HEK293 (cell line): ENCODE measurements at regions not wholly inside any gene's neighbourhood (a gene's known extent, or its start where the extent isn't known, plus 50 kb on each side); places are given as distances from the start of the nearest gene placed in this dataset.

Source experiments
- BCL11B ChIP-seq: fragments of 450-650 bp; formaldehyde crosslinking; IDR thresholded peaks from 2 replicates; pipeline ENCODE4 v1.5.1; 2016; ENCODE audit warnings: low read depth, missing biosample characterization, missing genetic modification characterization
- IKZF3 ChIP-seq: fragments of 450-650 bp; IDR thresholded peaks from 2 replicates; pipeline ENCODE4 v1.5.0; 2018; ENCODE audit warnings: missing biosample characterization, mild to moderate bottlenecking, missing genetic modification characterization, moderate library complexity
- MYNN ChIP-seq: fragments of 450-650 bp; formaldehyde crosslinking; IDR thresholded peaks from 2 replicates; pipeline ENCODE4 v1.5.1; 2016; ENCODE audit warnings: missing biosample characterization, missing genetic modification characterization, borderline replicate concordance
- SALL2 ChIP-seq: fragments of 450-650 bp; formaldehyde crosslinking; IDR thresholded peaks from 2 replicates; pipeline ENCODE4 v1.5.0; 2017; ENCODE audit warnings: missing biosample characterization, mild to moderate bottlenecking, missing genetic modification characterization, borderline replicate concordance
- YY1 ChIP-seq: fragments of 450-650 bp; formaldehyde crosslinking; IDR thresholded peaks from 2 replicates; pipeline ENCODE4 v1.5.1; 2018; ENCODE audit warnings: missing biosample characterization, missing genetic modification characterization
- ZNF112 ChIP-seq: fragments of 450-650 bp; formaldehyde crosslinking; IDR thresholded peaks from 2 replicates; pipeline ENCODE4 v1.5.0; 2017; ENCODE audit warnings: missing biosample characterization, missing genetic modification characterization
- ZNF416 ChIP-seq: fragments of 450-650 bp; formaldehyde crosslinking; IDR thresholded peaks from 2 replicates; pipeline ENCODE4 v1.5.1; 2016; ENCODE audit warnings: missing biosample characterization, missing genetic modification characterization
- ZNF501 ChIP-seq: fragments of 450-650 bp; formaldehyde crosslinking; IDR thresholded peaks from 2 replicates; pipeline ENCODE4 v1.5.1; 2016; ENCODE audit warnings: missing biosample characterization, missing genetic modification characterization
- ZNF596 ChIP-seq: fragments of 450-650 bp; IDR thresholded peaks from 2 replicates; pipeline ENCODE4 v1.5.0; 2018; ENCODE audit warnings: missing biosample characterization, mild to moderate bottlenecking, missing genetic modification characterization, moderate library complexity
- ZNF664 ChIP-seq: fragments of 450-650 bp; formaldehyde crosslinking; IDR thresholded peaks from 2 replicates; pipeline ENCODE4 v1.5.1; 2016; ENCODE audit warnings: missing biosample characterization, missing genetic modification characterization
- ZNF707 ChIP-seq: fragments of 450-650 bp; formaldehyde crosslinking; IDR thresholded peaks from 2 replicates; pipeline ENCODE4 v1.5.1; 2016; ENCODE audit warnings: missing biosample characterization, missing genetic modification characterization
- ZNF768 ChIP-seq: fragments of 450-650 bp; formaldehyde crosslinking; IDR thresholded peaks from 2 replicates; pipeline ENCODE4 v1.5.1; 2018; ENCODE audit warnings: missing biosample characterization, mild to moderate bottlenecking, missing genetic modification characterization
- ZNF830 ChIP-seq: fragments of 450-650 bp; IDR thresholded peaks from 2 replicates; pipeline ENCODE4 v1.5.0; 2018; ENCODE audit warnings: missing biosample characterization, missing genetic modification characterization, low read depth, mild to moderate bottlenecking, moderate library complexity
- TF ChIP-seq, protein P1 (sequence below): fragments of 450-650 bp; formaldehyde crosslinking; IDR thresholded peaks from 2 replicates; pipeline ENCODE4 v1.5.1; 2016; ENCODE audit warnings: missing biosample characterization, missing genetic modification characterization

DNA sequence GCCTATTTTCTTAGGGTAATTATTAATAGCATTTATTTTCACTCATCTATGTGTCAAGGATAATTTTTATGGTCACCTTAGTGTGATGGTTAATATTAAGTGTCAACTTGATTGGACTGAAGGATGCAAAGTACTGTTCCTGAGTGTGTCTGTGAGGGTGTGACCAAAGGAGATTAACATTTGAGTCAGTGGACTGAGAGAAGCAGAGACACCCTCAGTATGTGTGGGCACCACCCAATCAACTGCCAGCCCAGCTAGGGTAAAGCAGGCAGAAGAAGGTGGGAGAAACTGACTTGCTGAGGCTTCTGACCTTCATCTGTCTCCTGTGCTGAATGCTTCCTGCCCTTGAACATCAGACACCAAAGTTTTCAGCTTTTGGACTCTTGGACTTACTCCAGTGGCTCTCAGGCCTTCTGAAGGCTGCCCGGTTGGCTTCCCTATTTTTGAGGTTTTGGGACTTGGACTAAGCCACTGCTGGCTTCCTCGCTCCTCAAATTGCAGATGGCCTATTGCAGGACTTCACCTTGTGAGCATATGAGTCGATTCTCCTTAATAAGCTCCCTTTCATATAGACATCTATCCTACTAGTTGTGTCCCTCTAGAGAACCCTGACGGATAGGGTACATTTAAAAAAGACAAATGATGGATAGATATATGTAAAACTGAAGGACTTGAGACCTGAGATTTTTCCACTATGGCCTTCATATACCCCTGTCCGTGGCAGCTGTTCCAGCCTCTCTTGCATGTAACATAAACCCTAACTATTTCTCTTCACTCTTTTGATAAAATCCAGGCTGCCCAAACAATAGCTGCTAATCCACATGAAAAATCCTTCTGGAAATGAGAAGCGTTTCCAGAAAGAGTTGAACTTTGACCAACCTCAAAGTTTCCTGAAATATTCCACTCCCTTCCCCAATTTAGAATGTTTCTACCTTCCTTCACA is 62.1 kb upstream of the RGS17 start:
- TF ChIP-seq BCL11B (tag by site-specific recombination): no peak
- TF ChIP-seq IKZF3: no peak
- no peak for TF ChIP-seq ZNF416 (tag by site-specific recombination)
- TF ChIP-seq ZNF501: no peak
- TF ChIP-seq, protein P1, sequence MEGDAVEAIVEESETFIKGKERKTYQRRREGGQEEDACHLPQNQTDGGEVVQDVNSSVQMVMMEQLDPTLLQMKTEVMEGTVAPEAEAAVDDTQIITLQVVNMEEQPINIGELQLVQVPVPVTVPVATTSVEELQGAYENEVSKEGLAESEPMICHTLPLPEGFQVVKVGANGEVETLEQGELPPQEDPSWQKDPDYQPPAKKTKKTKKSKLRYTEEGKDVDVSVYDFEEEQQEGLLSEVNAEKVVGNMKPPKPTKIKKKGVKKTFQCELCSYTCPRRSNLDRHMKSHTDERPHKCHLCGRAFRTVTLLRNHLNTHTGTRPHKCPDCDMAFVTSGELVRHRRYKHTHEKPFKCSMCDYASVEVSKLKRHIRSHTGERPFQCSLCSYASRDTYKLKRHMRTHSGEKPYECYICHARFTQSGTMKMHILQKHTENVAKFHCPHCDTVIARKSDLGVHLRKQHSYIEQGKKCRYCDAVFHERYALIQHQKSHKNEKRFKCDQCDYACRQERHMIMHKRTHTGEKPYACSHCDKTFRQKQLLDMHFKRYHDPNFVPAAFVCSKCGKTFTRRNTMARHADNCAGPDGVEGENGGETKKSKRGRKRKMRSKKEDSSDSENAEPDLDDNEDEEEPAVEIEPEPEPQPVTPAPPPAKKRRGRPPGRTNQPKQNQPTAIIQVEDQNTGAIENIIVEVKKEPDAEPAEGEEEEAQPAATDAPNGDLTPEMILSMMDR (tag by site-specific recombination): no peak
- TF ChIP-seq ZNF112: no peak
- TF ChIP-seq ZNF768: no peak
- TF ChIP-seq ZNF830 (tag by site-specific recombination): no peak
- TF ChIP-seq ZNF664 (tag by site-specific recombination): no peak
- TF ChIP-seq MYNN (tag by site-specific recombination): no peak
- TF ChIP-seq YY1 (tag by site-specific recombination): no peak
- no peak for TF ChIP-seq ZNF596 (tag by site-specific recombination)
- TF ChIP-seq ZNF707 (tag by site-specific recombination): no peak
- TF ChIP-seq SALL2 (tag by site-specific recombination): no peak
